Heart left ventricle (tissue), 13 donors: ENCODE measurements at regions not wholly inside any gene's neighbourhood (a gene's known extent, or its start where the extent isn't known, plus 50 kb on each side); places are given as distances from the start of the nearest gene placed in this dataset.

Experiments used
- POLR2A ChIP-seq, 2 donors: fragments of 450-650 bp; IDR thresholded peaks; one replicate each; pipeline ENCODE4 v1.6.1; 2017; ENCODE audit warnings: antibody characterized with exemption in 2 of 2, mild to moderate bottlenecking in 2 of 2, moderate library complexity in 2 of 2
- TF ChIP-seq, protein P1 (sequence below), 12 donors: fragments of 200-600 bp; sonication (generic) in 4 of 12; IDR thresholded peaks; one replicate each; pipeline versions ENCODE4 v1.5.0 to v1.8.0; 2018 to 2022; ENCODE audit warnings: antibody characterized with exemption in 12 of 12, mild to moderate bottlenecking in 5 of 12
- donor health status: ischemic (EF 13 %, LVEDD 7.1; RV severe dilation, severe dysfunction).
- donor health status: DM: no; HTN: yes; CAD: no.
- donor health status: DM: no; HTN: no; CAD: no.
- donor health status: ischemic (EF 25% LVEDD 6.9; RV normal size, moderate dysfunction).
- donor health status: ischemic (EF 25% LVEDD 5.7; RV mildly dilated, moderate dysfunction).
- donor health status: ischemic (EF 35%, LVEDD 5.7; RV mildly dilated, moderate dysfunction).
- donor health status: nonischemic (EF 11% LVEDD 7.7; RV severe dilation, severe dysfunction).
- donor health status: DM: yes; HTN: yes; CAD: no.
- donor health status: PGD.
- donor health status: ischemic (EF 29% LVEDD 5.4; RV normal size, mild dysfunction).
- donor health status: nonischemic (EF 23%, LVEDD 6.1; RV moderate dilation, normal function).

DNA sequence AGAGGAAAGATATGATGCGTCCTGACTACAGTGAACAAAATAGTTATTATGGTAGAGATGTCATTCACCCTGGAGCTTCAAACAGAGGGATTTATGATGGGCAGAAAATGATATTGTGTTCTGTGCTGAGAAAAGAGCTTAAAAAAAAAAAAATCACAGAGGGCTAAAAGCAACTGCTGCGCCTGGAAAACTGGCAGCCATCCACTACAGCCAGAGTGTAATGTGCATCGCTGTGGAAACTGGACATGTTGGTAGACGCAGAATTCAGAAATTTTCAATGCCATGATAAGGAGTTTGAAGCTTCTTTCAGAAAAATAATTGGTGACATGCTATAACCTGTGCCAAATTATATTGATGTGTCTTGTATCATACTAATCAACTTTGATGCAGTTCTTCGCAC lies 122.9 kb upstream of the SOX11 start:
- TF ChIP-seq, protein P1, sequence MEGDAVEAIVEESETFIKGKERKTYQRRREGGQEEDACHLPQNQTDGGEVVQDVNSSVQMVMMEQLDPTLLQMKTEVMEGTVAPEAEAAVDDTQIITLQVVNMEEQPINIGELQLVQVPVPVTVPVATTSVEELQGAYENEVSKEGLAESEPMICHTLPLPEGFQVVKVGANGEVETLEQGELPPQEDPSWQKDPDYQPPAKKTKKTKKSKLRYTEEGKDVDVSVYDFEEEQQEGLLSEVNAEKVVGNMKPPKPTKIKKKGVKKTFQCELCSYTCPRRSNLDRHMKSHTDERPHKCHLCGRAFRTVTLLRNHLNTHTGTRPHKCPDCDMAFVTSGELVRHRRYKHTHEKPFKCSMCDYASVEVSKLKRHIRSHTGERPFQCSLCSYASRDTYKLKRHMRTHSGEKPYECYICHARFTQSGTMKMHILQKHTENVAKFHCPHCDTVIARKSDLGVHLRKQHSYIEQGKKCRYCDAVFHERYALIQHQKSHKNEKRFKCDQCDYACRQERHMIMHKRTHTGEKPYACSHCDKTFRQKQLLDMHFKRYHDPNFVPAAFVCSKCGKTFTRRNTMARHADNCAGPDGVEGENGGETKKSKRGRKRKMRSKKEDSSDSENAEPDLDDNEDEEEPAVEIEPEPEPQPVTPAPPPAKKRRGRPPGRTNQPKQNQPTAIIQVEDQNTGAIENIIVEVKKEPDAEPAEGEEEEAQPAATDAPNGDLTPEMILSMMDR (IDR thresholded peaks at IDR 0.05): no peak
- TF ChIP-seq POLR2A (IDR thresholded peaks at IDR 0.05): no peak
